Breast epithelium (tissue), 4 donors: ENCODE measurements at regions not wholly inside any gene's neighbourhood (a gene's known extent, or its start where the extent isn't known, plus 50 kb on each side); places are given as distances from the start of the nearest gene placed in this dataset.

Experiments
- DNase-seq, 2 donors: peaks; one replicate each; pipeline ENCODE4 v3.0.0-alpha.2; 2019; ENCODE audit warnings: low spot score in 2 of 2
- H3K27ac ChIP-seq, 2 donors: fragments of 200-600 bp; sonication (generic) in 1 of 2; one replicate each; pipeline ENCODE4 v1.5.1; 2016 to 2019; ENCODE audit warnings: mild to moderate bottlenecking in 1 of 2
- H3K27me3 ChIP-seq, 2 donors: fragments of 200-600 bp; sonication (generic) in 1 of 2; one replicate each; pipeline versions ENCODE4 v1.5.1 to v1.6.0; 2017 to 2019; ENCODE audit warnings: control low read depth in 1 of 2, mild to moderate bottlenecking in 1 of 2
- H3K36me3 ChIP-seq: fragments of 200-600 bp; one replicate; pipeline ENCODE4 v1.5.1; 2019
- H3K4me1 ChIP-seq, 2 donors: fragments of 200-600 bp; sonication (generic); one replicate each; pipeline ENCODE4 v1.5.1; 2016 to 2019; ENCODE audit warnings: control low read depth in 1 of 2
- H3K4me3 ChIP-seq, 3 donors: fragments of 200-600 bp; sonication (generic); 1 replicate in 2 of 3; 2 replicates in 1 of 3; pipeline ENCODE4 v1.5.1; 2016 to 2019; ENCODE audit warnings: mild to moderate bottlenecking in 3 of 3, moderate library complexity in 2 of 3
- H3K9me3 ChIP-seq, 2 donors: fragments of 200-600 bp; sonication (generic) in 1 of 2; one replicate each; pipeline ENCODE4 v1.5.1; 2016 to 2019; ENCODE audit warnings: control low read depth in 1 of 2
- POLR2A ChIP-seq: fragments of 450-650 bp; IDR thresholded peaks from one replicate; pipeline ENCODE4 v1.6.1; 2016; ENCODE audit warnings: antibody characterized with exemption, mild to moderate bottlenecking, moderate library complexity
- POLR2AphosphoS5 ChIP-seq, 3 donors: sonication (generic); formaldehyde crosslinking; IDR thresholded peaks; one replicate each; pipeline ENCODE4 v1.6.1; 2017; ENCODE audit warnings: antibody characterized with exemption in 3 of 3
- intact Hi-C: fragments of 100-400 bp; cut with DNase I; formaldehyde crosslinking; loops from one replicate; pipeline ENCODE4 v1.15.1; 2023; ENCODE audit warnings: low total_unique reads
- TF ChIP-seq, protein P1 (sequence below), 3 donors: fragments of 450-650 bp; IDR thresholded peaks; one replicate each; pipeline ENCODE4 v1.5.1; 2016 to 2017; ENCODE audit warnings: antibody characterized with exemption in 3 of 3, mild to moderate bottlenecking in 3 of 3, moderate library complexity in 3 of 3

DNA sequence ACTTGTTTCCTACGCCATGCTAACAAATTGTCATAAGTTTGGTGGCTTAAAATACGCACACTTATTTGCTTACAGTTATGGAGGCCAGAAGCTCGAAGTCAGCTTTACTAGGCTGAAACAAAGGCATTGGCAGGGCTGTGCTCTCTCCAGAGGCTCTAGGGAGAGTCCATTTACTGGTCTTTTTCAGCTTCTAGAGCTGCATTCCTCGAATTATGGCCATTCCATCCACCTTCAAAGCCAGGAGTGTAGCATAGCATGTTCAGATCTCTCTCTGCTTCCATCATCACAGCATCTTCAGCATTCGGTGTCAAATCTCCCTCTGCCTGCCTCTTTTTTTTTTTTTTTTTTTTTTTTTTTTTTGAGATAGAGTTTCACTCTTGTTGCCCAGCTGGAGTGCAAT, 670.2 kb downstream of the ACTL7B start:
- no peak overlapping the region for H3K27ac ChIP-seq
- intact Hi-C loops: no loop called here
- H3K4me1 ChIP-seq: peaks cover 0 to 5% of the 10 kb centered on the region in 2 donors
- H3K27me3 ChIP-seq: no peaks in the 10 kb centered on the region
- no peak overlapping the region for H3K4me3 ChIP-seq
- no peaks in the 10 kb centered on the region for H3K9me3 ChIP-seq
- TF ChIP-seq POLR2A: no peak
- no peak for TF ChIP-seq POLR2AphosphoS5 (IDR thresholded peaks at IDR 0.05)
- TF ChIP-seq, protein P1, sequence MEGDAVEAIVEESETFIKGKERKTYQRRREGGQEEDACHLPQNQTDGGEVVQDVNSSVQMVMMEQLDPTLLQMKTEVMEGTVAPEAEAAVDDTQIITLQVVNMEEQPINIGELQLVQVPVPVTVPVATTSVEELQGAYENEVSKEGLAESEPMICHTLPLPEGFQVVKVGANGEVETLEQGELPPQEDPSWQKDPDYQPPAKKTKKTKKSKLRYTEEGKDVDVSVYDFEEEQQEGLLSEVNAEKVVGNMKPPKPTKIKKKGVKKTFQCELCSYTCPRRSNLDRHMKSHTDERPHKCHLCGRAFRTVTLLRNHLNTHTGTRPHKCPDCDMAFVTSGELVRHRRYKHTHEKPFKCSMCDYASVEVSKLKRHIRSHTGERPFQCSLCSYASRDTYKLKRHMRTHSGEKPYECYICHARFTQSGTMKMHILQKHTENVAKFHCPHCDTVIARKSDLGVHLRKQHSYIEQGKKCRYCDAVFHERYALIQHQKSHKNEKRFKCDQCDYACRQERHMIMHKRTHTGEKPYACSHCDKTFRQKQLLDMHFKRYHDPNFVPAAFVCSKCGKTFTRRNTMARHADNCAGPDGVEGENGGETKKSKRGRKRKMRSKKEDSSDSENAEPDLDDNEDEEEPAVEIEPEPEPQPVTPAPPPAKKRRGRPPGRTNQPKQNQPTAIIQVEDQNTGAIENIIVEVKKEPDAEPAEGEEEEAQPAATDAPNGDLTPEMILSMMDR (IDR thresholded peaks at IDR 0.05): no peak
- no peaks in the 10 kb centered on the region for H3K36me3 ChIP-seq
- no peak for DNase-seq

DNA sequence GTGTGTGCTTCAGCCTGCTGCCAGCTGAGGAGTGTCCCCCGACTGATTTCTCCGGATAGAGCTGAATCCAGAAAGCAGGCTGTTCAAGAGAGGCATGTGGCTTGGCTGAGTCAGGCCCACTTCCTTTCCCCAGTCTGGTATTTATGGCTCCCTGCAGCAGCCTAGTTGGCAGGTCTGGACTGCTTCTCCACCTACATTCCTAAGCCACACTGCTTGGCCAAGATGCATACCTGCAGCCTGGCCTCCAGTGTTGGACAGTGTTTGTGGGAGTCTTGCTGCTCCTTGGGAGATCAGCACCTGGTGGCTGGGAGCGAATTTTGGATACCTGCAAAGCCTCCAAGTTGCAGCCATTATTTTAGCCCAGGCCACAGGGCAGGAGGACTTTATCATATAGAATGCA, 670.8 kb downstream of the ACTL7B start:
- Histone ChIP-seq H3K4me3 (no peak overlapping the region), H3K27ac (peak overlapping the region; percentile 8 to 36), H3K27me3 (no peaks in the 10 kb centered on the region), H3K4me1 (peaks cover 0 to 5% of the 10 kb centered on the region in 2 donors), H3K36me3 (no peaks in the 10 kb centered on the region), H3K9me3 (no peaks in the 10 kb centered on the region)
- TF ChIP-seq, protein P1 (IDR thresholded peaks at IDR 0.05): no peak
- TF ChIP-seq POLR2AphosphoS5 (IDR thresholded peaks at IDR 0.05) (peak in 1 of 3 donors; percentile 23), POLR2A (no peak)
- intact Hi-C loops: no loop called here
- peak; percentile 52 to 82 for DNase-seq

DNA sequence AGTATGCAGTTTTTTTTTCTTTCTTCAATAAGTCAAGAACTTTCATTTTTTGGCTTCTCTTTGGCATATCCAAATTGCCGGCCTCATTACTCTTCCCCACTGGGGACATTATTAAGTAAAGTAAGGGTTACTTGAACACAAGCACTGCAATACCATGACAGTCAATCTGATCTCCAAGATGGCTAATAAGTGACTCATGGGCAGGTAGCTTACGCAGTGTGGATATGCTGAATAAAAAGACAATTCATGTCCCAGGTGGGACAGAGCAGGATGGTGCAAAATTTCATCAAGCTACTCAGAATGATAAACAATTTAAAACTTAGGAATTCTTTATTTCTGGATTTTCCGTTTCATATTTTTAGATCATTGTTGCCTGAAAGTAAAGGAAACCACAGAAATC, 671.8 kb downstream of the ACTL7B start:
- DNase-seq: no peak
- intact Hi-C loops: no loop called here
- Histone ChIP-seq H3K4me1 (peaks cover 0 to 5% of the 10 kb centered on the region in 2 donors), H3K4me3 (no peak overlapping the region), H3K27me3 (no peaks in the 10 kb centered on the region), H3K27ac (no peak overlapping the region), H3K9me3 (no peaks in the 10 kb centered on the region), H3K36me3 (no peaks in the 10 kb centered on the region)
- TF ChIP-seq POLR2A (no peak), POLR2AphosphoS5 (IDR thresholded peaks at IDR 0.05) (no peak)
- TF ChIP-seq, protein P1 (IDR thresholded peaks at IDR 0.05): no peak

DNA sequence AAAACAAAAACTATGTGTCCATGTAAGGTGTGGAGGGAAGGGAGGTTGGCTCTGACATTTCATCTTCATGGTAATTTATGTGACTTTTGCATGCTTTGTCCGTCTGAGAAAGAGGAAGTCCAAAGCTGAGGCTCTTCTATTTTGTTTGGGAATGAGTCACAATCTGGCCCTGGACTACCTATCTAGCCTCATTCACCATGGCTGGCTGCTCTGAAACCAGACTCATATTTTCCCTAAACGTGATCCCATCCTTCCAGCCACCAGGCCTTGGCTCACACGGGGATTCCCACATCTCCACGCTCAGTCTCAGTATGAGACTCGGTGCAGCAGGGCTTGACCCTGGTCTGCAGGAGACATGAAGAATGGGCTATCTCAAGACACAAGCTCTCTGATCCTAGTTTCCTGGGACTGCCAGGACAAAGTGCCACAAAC, 672.8 kb downstream of the ACTL7B start:
- no peak for DNase-seq
- TF ChIP-seq POLR2AphosphoS5 (IDR thresholded peaks at IDR 0.05) (no peak), POLR2A (no peak)
- TF ChIP-seq, protein P1 (IDR thresholded peaks at IDR 0.05): no peak
- no peaks in the 10 kb centered on the region for H3K36me3 ChIP-seq
- no peaks in the 10 kb centered on the region for H3K27me3 ChIP-seq
- no peak overlapping the region for H3K4me3 ChIP-seq
- peaks cover 0 to 5% of the 10 kb centered on the region in 2 donors for H3K4me1 ChIP-seq
- H3K27ac ChIP-seq: no peak overlapping the region
- no peaks in the 10 kb centered on the region for H3K9me3 ChIP-seq
- intact Hi-C loops: no loop called here

DNA sequence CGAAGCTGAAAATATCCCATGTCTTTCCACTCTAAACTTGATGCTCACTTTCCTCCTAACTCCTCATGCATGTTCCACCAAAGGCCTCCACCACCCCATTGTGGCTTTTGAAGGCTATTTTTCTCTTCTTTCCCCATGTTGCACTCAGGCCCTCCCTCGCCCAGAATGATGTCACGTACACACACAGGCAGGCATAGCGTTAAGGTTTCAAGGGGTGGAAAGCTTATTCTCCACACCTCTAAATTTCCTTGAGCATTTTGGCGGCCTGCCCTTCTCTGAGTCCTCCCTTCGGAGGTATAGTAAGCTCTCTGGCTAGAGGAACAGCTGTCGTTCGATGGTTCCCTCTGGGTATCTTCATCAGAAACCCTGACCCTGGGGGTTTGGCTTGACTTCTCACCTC, 673.5 kb downstream of the ACTL7B start:
- Histone ChIP-seq H3K4me3 (no peak overlapping the region), H3K27me3 (no peaks in the 10 kb centered on the region), H3K4me1 (peaks cover 0 to 5% of the 10 kb centered on the region in 2 donors), H3K27ac (no peak overlapping the region), H3K9me3 (no peaks in the 10 kb centered on the region), H3K36me3 (no peaks in the 10 kb centered on the region)
- intact Hi-C loops: no loop called here
- no peak for TF ChIP-seq POLR2AphosphoS5 (IDR thresholded peaks at IDR 0.05)
- TF ChIP-seq POLR2A: no peak
- TF ChIP-seq, protein P1 (IDR thresholded peaks at IDR 0.05): no peak
- DNase-seq: no peak
